Mesenchymal stem cell (in vitro differentiated cells and primary cell): ENCODE measurements at regions not wholly inside any gene's neighbourhood (a gene's known extent, or its start where the extent isn't known, plus 50 kb on each side); places are given as distances from the start of the nearest gene placed in this dataset.

Experiments used
- DNase-seq: peaks from one replicate; pipeline ENCODE4 v3.0.0-alpha.2; 2013
- H2AFZ ChIP-seq: one replicate; pipeline ENCODE4 v1.6.1; 2013; ENCODE audit warnings: low read depth, mild to moderate bottlenecking, control low read depth, inconsistent platforms, low read length, moderate library complexity
- H2AK5ac ChIP-seq: 2 replicates; pipeline ENCODE4 v1.6.1; 2013; ENCODE audit warnings: low read length, moderate library complexity, mild to moderate bottlenecking, inconsistent platforms; ENCODE audit not compliant: severe bottlenecking
- H2BK120ac ChIP-seq: one replicate; pipeline ENCODE4 v1.6.1; 2013; ENCODE audit warnings: low read depth, mild to moderate bottlenecking, inconsistent platforms, low read length, moderate library complexity
- H2BK12ac ChIP-seq, 2 experiments: one replicate each; pipeline ENCODE4 v1.6.1; 2013; ENCODE audit warnings: inconsistent platforms in 2 of 2, low read length in 2 of 2, mild to moderate bottlenecking in 2 of 2, moderate library complexity in 2 of 2, control low read depth in 1 of 2
- H2BK15ac ChIP-seq: one replicate; pipeline ENCODE4 v1.6.1; 2013; ENCODE audit warnings: mild to moderate bottlenecking, low read depth, inconsistent platforms; ENCODE audit not compliant: poor library complexity, severe bottlenecking
- H2BK5ac ChIP-seq: 2 replicates; pipeline ENCODE4 v1.6.1; 2013; ENCODE audit warnings: low read depth, mild to moderate bottlenecking, low read length, control low read depth, inconsistent platforms; ENCODE audit not compliant: poor library complexity, severe bottlenecking
- H3K14ac ChIP-seq, 2 experiments: one replicate each; pipeline ENCODE4 v1.6.1; 2013; ENCODE audit warnings: inconsistent platforms in 2 of 2, low read length in 2 of 2, control low read depth in 1 of 2, mild to moderate bottlenecking in 1 of 2, moderate library complexity in 1 of 2
- H3K18ac ChIP-seq, 2 experiments: one replicate each; pipeline ENCODE4 v1.6.1; 2013; ENCODE audit warnings: inconsistent platforms in 2 of 2, low read length in 2 of 2, control low read depth in 1 of 2, low read depth in 1 of 2, mild to moderate bottlenecking in 1 of 2
- H3K23ac ChIP-seq, 2 experiments: one replicate each; pipeline ENCODE4 v1.6.1; 2013; ENCODE audit warnings: inconsistent platforms in 2 of 2, low read length in 2 of 2, mild to moderate bottlenecking in 2 of 2, moderate library complexity in 2 of 2, control low read depth in 1 of 2
- H3K27ac ChIP-seq: 2 replicates; pipeline ENCODE4 v1.5.1; 2013; ENCODE audit warnings: mild to moderate bottlenecking, moderate library complexity, low read length, control low read depth, inconsistent platforms; ENCODE audit not compliant: poor library complexity, severe bottlenecking
- H3K27me3 ChIP-seq, 2 experiments: 2 replicates each; pipeline versions ENCODE4 v1.6.1 to v1.7.0; 2013; ENCODE audit warnings: low read length in 2 of 2, mild to moderate bottlenecking in 2 of 2, moderate library complexity in 2 of 2, control low read depth in 1 of 2, inconsistent platforms in 1 of 2; ENCODE audit not compliant: control insufficient read depth in 1 of 2, insufficient read depth in 1 of 2
- H3K36me3 ChIP-seq, 2 experiments: 2 replicates each; pipeline versions ENCODE4 v1.6.1 to v1.7.0; 2013; ENCODE audit warnings: low read length in 2 of 2, control low read depth in 1 of 2, inconsistent platforms in 1 of 2, low read depth in 1 of 2, mild to moderate bottlenecking in 1 of 2; ENCODE audit not compliant: insufficient read depth in 2 of 2, control insufficient read depth in 1 of 2
- H3K4ac ChIP-seq, 2 experiments: one replicate each; pipeline ENCODE4 v1.6.1; 2013; ENCODE audit warnings: inconsistent platforms in 2 of 2, low read length in 2 of 2, mild to moderate bottlenecking in 2 of 2, moderate library complexity in 2 of 2, control low read depth in 1 of 2, low read depth in 1 of 2
- H3K4me1 ChIP-seq: 2 replicates; pipeline ENCODE4 v1.6.1; 2013; ENCODE audit warnings: low read depth, low read length, control low read depth; ENCODE audit not compliant: control insufficient read depth, insufficient read depth
- H3K4me2 ChIP-seq: 2 replicates; pipeline ENCODE4 v1.6.1; 2013; ENCODE audit warnings: low read length, mild to moderate bottlenecking, inconsistent platforms; ENCODE audit not compliant: poor library complexity, severe bottlenecking
- H3K4me3 ChIP-seq, 2 experiments: 2 replicates each; pipeline versions ENCODE4 v1.5.1 to v1.7.0; 2013; ENCODE audit warnings: low read length in 2 of 2, mild to moderate bottlenecking in 2 of 2, control low read depth in 1 of 2, low read depth in 1 of 2; ENCODE audit not compliant: insufficient read depth in 1 of 2
- H3K79me1 ChIP-seq: replicated peaks from 2 replicates; pipeline ENCODE4 v1.6.1; 2013; ENCODE audit warnings: mild to moderate bottlenecking, control low read depth, low read length, inconsistent platforms; ENCODE audit not compliant: poor library complexity, severe bottlenecking
- H3K9ac ChIP-seq: 2 replicates; pipeline ENCODE4 v1.7.0; 2013; ENCODE audit warnings: mild to moderate bottlenecking, low read length, moderate library complexity
- H3K9me3 ChIP-seq: 2 replicates; pipeline ENCODE4 v1.7.0; 2013; ENCODE audit warnings: mild to moderate bottlenecking, low read length; ENCODE audit not compliant: control insufficient read depth
- H4K8ac ChIP-seq: one replicate; pipeline ENCODE4 v1.6.1; 2013; ENCODE audit warnings: inconsistent platforms, mild to moderate bottlenecking, low read length, moderate library complexity
- H4K91ac ChIP-seq: one replicate; pipeline ENCODE4 v1.6.1; 2013; ENCODE audit warnings: mild to moderate bottlenecking, low read length, inconsistent platforms
- WGBS: methylation state at CpG from one replicate; pipeline ENCODE4 v1.1.7; 2013; ENCODE audit warnings: mixed read lengths; 5-methylcytosine and 5-hydroxymethylcytosine counted together

GRCh38 chr7:66576646-66577045, 52.0 kb upstream of the KCTD7 start:
- H3K9ac ChIP-seq, result no peak overlapping the region
- WGBS, result 93% methylated on average over 6 of the region's 7 CpGs
- H3K4me2 ChIP-seq, result no peak overlapping the region
- no peaks in the 10 kb centered on the region for H3K9me3 ChIP-seq
- no peak overlapping the region for H3K4me3 ChIP-seq
- no peak overlapping the region for H3K27ac ChIP-seq
- peaks cover 10 to 68% of the 10 kb centered on the region in 2 experiments for H3K36me3 ChIP-seq
- H2BK5ac ChIP-seq, result no peak overlapping the region
- H3K79me1 ChIP-seq, result peaks cover 7% of the 10 kb centered on the region
- no peak overlapping the region for H3K18ac ChIP-seq
- H2AFZ ChIP-seq, result no peak overlapping the region
- no peak overlapping the region for H3K14ac ChIP-seq
- no peak overlapping the region for H3K23ac ChIP-seq
- H2AK5ac ChIP-seq, result no peak overlapping the region
- no peaks in the 10 kb centered on the region for H3K27me3 ChIP-seq
- H4K8ac ChIP-seq, result no peak overlapping the region
- DNase-seq, result no peak
- H2BK15ac ChIP-seq, result no peak overlapping the region
- H3K4ac ChIP-seq, result no peak overlapping the region
- no peak overlapping the region for H4K91ac ChIP-seq
- no peak overlapping the region for H2BK12ac ChIP-seq
- H2BK120ac ChIP-seq, result no peak overlapping the region
- H3K4me1 ChIP-seq, result peaks cover 5% of the 10 kb centered on the region
